SK-N-MC (cell line): ENCODE measurements at regions not wholly inside any gene's neighbourhood (a gene's known extent, or its start where the extent isn't known, plus 50 kb on each side); places are given as distances from the start of the nearest gene placed in this dataset.

Source experiments
- EZH2 ChIP-seq: fragments of 200-600 bp; sonication (generic); IDR thresholded peaks from one replicate; pipeline ENCODE4 v1.6.1; 2017; ENCODE audit warnings: antibody characterized with exemption
- FOXP2 ChIP-seq: optimal IDR thresholded peaks from 2 replicates; pipeline ENCODE3; 2011; ENCODE audit warnings: mild to moderate bottlenecking, moderate library complexity; ENCODE audit not compliant: insufficient read depth; ENCODE audit errors: extremely low read length, control extremely low read depth
- POLR2AphosphoS5 ChIP-seq: IDR thresholded peaks from 2 replicates; pipeline ENCODE4 v1.6.1; 2012; ENCODE audit warnings: mild to moderate bottlenecking, low read depth, low read length, borderline replicate concordance

GRCh38 chr4:187552781-187553180 is 442.8 kb upstream of the ZFP42 start:
- TF ChIP-seq EZH2 (no peak), POLR2AphosphoS5 (no peak), FOXP2 (no peak)
